Sigmoid colon (tissue), 6 donors: ENCODE measurements at regions not wholly inside any gene's neighbourhood (a gene's known extent, or its start where the extent isn't known, plus 50 kb on each side); places are given as distances from the start of the nearest gene placed in this dataset.

ENCODE experiments used
- DNase-seq: peaks from one replicate; pipeline ENCODE4 v3.0.0-alpha.2; 2019
- H3K27ac ChIP-seq, 4 donors: fragments of 200-600 bp; sonication (generic); one replicate each; pipeline ENCODE4 v1.5.1; 2016 to 2019; ENCODE audit warnings: mild to moderate bottlenecking in 1 of 4
- H3K27me3 ChIP-seq, 3 donors: fragments of 200-600 bp; sonication (generic); one replicate each; pipeline ENCODE4 v1.5.1; 2019; ENCODE audit warnings: mild to moderate bottlenecking in 1 of 3
- H3K36me3 ChIP-seq, 4 donors: fragments of 200-600 bp; sonication (generic); one replicate each; pipeline ENCODE4 v1.5.1; 2016 to 2019
- H3K4me1 ChIP-seq, 4 donors: fragments of 200-600 bp; sonication (generic); one replicate each; pipeline ENCODE4 v1.5.1; 2017 to 2019
- H3K4me3 ChIP-seq, 4 donors: fragments of 200-600 bp; sonication (generic); one replicate each; pipeline ENCODE4 v1.5.1; 2017 to 2019; ENCODE audit warnings: mild to moderate bottlenecking in 2 of 4, moderate library complexity in 1 of 4
- H3K9me3 ChIP-seq, 4 donors: fragments of 200-600 bp in 3 of 4; sonication (generic) in 3 of 4; one replicate each; pipeline versions ENCODE4 v1.5.1 to v1.6.1; 2013 to 2019
- CTCF ChIP-seq, 4 experiments: fragments of 450-650 bp in 3 of 4; fragments of 200-600 bp in 1 of 4; IDR thresholded peaks; one replicate each; pipeline ENCODE4 v1.5.1; 2016 to 2019; ENCODE audit warnings: antibody characterized with exemption in 4 of 4, mild to moderate bottlenecking in 3 of 4, moderate library complexity in 2 of 4
- EP300 ChIP-seq, 4 donors: sonication (generic); formaldehyde crosslinking; IDR thresholded peaks; one replicate each; pipeline ENCODE4 v1.6.1; 2017; ENCODE audit warnings: antibody characterized with exemption in 4 of 4
- POLR2A ChIP-seq, 2 donors: fragments of 450-650 bp; IDR thresholded peaks; one replicate each; pipeline ENCODE4 v1.6.1; 2016; ENCODE audit warnings: antibody characterized with exemption in 2 of 2, mild to moderate bottlenecking in 2 of 2, moderate library complexity in 2 of 2
- POLR2AphosphoS5 ChIP-seq, 4 donors: sonication (generic); formaldehyde crosslinking; IDR thresholded peaks; one replicate each; pipeline ENCODE4 v1.6.1; 2017; ENCODE audit warnings: antibody characterized with exemption in 4 of 4
- WGBS, 2 donors: extraction: QIAGEN DNeasy Blood & Tissue Kit; methylation state at CpG; one replicate each; pipeline ENCODE4 v1.1.7; 2013; 5-methylcytosine and 5-hydroxymethylcytosine counted together
- intact Hi-C: fragments of 100-400 bp; cut with DNase I; formaldehyde crosslinking; loops from one replicate; pipeline ENCODE4 v1.15.1; 2023
- donor health status: healthy with polysubstance abuse.
- donor health status: healthy.

GRCh38 chr6:51090343-51090742, 271.7 kb downstream of the TFAP2B start:
- no peak overlapping the region for H3K4me3 ChIP-seq
- intact Hi-C loops, result no loop called here
- no peaks in the 10 kb centered on the region for H3K27me3 ChIP-seq

GRCh38 chr6:51093871-51094270, 275.2 kb downstream of the TFAP2B start:
- H3K36me3 ChIP-seq, result no peaks in the 10 kb centered on the region
- H3K9me3 ChIP-seq, result peaks cover 0 to 6% (median 3%) of the 10 kb centered on the region in 4 donors
- H3K27me3 ChIP-seq, result no peaks in the 10 kb centered on the region
- WGBS, 2 donors, result 31 to 78% methylated on average over 3 of the region's 3 CpGs
- intact Hi-C loops, result no loop called here
- no peak overlapping the region for H3K27ac ChIP-seq
- H3K4me1 ChIP-seq, result no peaks in the 10 kb centered on the region
- H3K4me3 ChIP-seq, result no peak overlapping the region
- TF ChIP-seq POLR2A (IDR thresholded peaks at IDR 0.05) (no peak), EP300 (IDR thresholded peaks at IDR 0.05) (no peak), POLR2AphosphoS5 (IDR thresholded peaks at IDR 0.05) (no peak), CTCF (IDR thresholded peaks at IDR 0.05) (no peak)
- no peak for DNase-seq

More at GRCh38 chr6:51090343-51090742, 271.7 kb downstream of the TFAP2B start:
- no peak overlapping the region for H3K27ac ChIP-seq
- DNase-seq, result no peak
- TF ChIP-seq POLR2A (IDR thresholded peaks at IDR 0.05) (no peak), EP300 (IDR thresholded peaks at IDR 0.05) (no peak), POLR2AphosphoS5 (IDR thresholded peaks at IDR 0.05) (no peak), CTCF (IDR thresholded peaks at IDR 0.05) (no peak)
- H3K36me3 ChIP-seq, result no peaks in the 10 kb centered on the region
- peaks cover 0 to 11% (median 0%) of the 10 kb centered on the region in 4 donors for H3K4me1 ChIP-seq
- H3K9me3 ChIP-seq, result peaks cover 0 to 6% (median 3%) of the 10 kb centered on the region in 4 donors

- no peaks in the 10 kb centered on the region for H3K36me3 ChIP-seq
- no peaks in the 10 kb centered on the region for H3K4me1 ChIP-seq
- no peak overlapping the region for H3K27ac ChIP-seq
- H3K9me3 ChIP-seq, result peaks cover 0 to 6% (median 3%) of the 10 kb centered on the region in 4 donors
- no peak overlapping the region for H3K4me3 ChIP-seq
- no peaks in the 10 kb centered on the region for H3K27me3 ChIP-seq
- intact Hi-C loops, result no loop called here
- TF ChIP-seq CTCF (IDR thresholded peaks at IDR 0.05), result no peak
- no peak for TF ChIP-seq EP300 (IDR thresholded peaks at IDR 0.05)
- TF ChIP-seq POLR2AphosphoS5 (IDR thresholded peaks at IDR 0.05), result no peak
- TF ChIP-seq POLR2A (IDR thresholded peaks at IDR 0.05), result no peak
- DNase-seq, result no peak
- WGBS, 2 donors, result 78 to 88% methylated on average over 1 of the region's 1 CpG
Measured at GRCh38 chr6:51094271-51094670, 275.6 kb downstream of the TFAP2B start.

- Histone ChIP-seq H3K4me1 (no peaks in the 10 kb centered on the region), H3K4me3 (no peak overlapping the region), H3K27ac (no peak overlapping the region), H3K36me3 (no peaks in the 10 kb centered on the region), H3K9me3 (no peaks in the 10 kb centered on the region), H3K27me3 (no peaks in the 10 kb centered on the region)
- TF ChIP-seq CTCF (IDR thresholded peaks at IDR 0.05) (no peak), EP300 (IDR thresholded peaks at IDR 0.05) (no peak), POLR2AphosphoS5 (IDR thresholded peaks at IDR 0.05) (no peak), POLR2A (IDR thresholded peaks at IDR 0.05) (no peak)
- no peak for DNase-seq
- WGBS, 2 donors, result 77 to 79% methylated on average over 5 of the region's 5 CpGs
- intact Hi-C loops, result no loop called here
Measured at GRCh38 chr6:51098246-51098645, 279.6 kb downstream of the TFAP2B start.

- Histone ChIP-seq H3K27me3 (no peaks in the 10 kb centered on the region), H3K36me3 (no peaks in the 10 kb centered on the region), H3K27ac (no peak overlapping the region), H3K4me1 (no peaks in the 10 kb centered on the region), H3K4me3 (no peak overlapping the region), H3K9me3 (no peaks in the 10 kb centered on the region)
- TF ChIP-seq CTCF (IDR thresholded peaks at IDR 0.05), result no peak
- TF ChIP-seq POLR2A (IDR thresholded peaks at IDR 0.05), result no peak
- TF ChIP-seq EP300 (IDR thresholded peaks at IDR 0.05), result no peak
- intact Hi-C loops, result no loop called here
- DNase-seq, result no peak
Measured at GRCh38 chr6:51098791-51099190, 280.1 kb downstream of the TFAP2B start.
